BJ (cell line): ENCODE measurements at regions not wholly inside any gene's neighbourhood (a gene's known extent, or its start where the extent isn't known, plus 50 kb on each side); places are given as distances from the start of the nearest gene placed in this dataset.

ENCODE experiments used
- CTCF ChIA-PET: fragments of 350-600 bp; formaldehyde crosslinking; extraction: SDS; loops from one replicate; lab custom pipeline; 2021; ENCODE audit warnings: antibody characterized with exemption, inconsistent platforms; lab: Yijun Ruan, JAX
- POLR2A ChIA-PET: fragments of 300-600 bp; sonication (Branson Sonifier 250); formaldehyde crosslinking; extraction: SDS; loops from one replicate; lab custom pipeline; 2021; ENCODE audit warnings: antibody characterized with exemption; lab: Charles Lee
- DNase-seq: peaks from one replicate; pipeline ENCODE4 v3.0.0-alpha.2; 2011; ENCODE audit warnings: low read depth
- H3K27me3 ChIP-seq: 2 replicates; pipeline ENCODE4 v1.6.0; 2011; ENCODE audit warnings: low read length; ENCODE audit not compliant: control insufficient read depth, insufficient read depth
- H3K36me3 ChIP-seq: 2 replicates; pipeline ENCODE4 v1.5.1; 2011; ENCODE audit warnings: low read length; ENCODE audit not compliant: control insufficient read depth, insufficient read depth
- H3K4me3 ChIP-seq: 2 replicates; pipeline ENCODE4 v1.5.1; 2011; ENCODE audit warnings: low read depth, mild to moderate bottlenecking, control low read depth, low read length
- TF ChIP-seq, protein P1 (sequence below): IDR thresholded peaks from 2 replicates; pipeline ENCODE4 v1.5.1; 2011; ENCODE audit warnings: low read depth, mild to moderate bottlenecking, control low read depth, inconsistent platforms, low read length, moderate library complexity; ENCODE audit not compliant: insufficient read depth

- Histone ChIP-seq H3K4me3 (no peak overlapping the region), H3K36me3 (no peaks in the 10 kb centered on the region), H3K27me3 (no peaks in the 10 kb centered on the region)
- ChIA-PET POLR2A (no interaction called here), CTCF (interaction anchor here (0.6 kb wide), 1 partner anchor 331 kb away, joined by 3 read pairs; no protein-coding TSS in a partner anchor)
- TF ChIP-seq, protein P1, sequence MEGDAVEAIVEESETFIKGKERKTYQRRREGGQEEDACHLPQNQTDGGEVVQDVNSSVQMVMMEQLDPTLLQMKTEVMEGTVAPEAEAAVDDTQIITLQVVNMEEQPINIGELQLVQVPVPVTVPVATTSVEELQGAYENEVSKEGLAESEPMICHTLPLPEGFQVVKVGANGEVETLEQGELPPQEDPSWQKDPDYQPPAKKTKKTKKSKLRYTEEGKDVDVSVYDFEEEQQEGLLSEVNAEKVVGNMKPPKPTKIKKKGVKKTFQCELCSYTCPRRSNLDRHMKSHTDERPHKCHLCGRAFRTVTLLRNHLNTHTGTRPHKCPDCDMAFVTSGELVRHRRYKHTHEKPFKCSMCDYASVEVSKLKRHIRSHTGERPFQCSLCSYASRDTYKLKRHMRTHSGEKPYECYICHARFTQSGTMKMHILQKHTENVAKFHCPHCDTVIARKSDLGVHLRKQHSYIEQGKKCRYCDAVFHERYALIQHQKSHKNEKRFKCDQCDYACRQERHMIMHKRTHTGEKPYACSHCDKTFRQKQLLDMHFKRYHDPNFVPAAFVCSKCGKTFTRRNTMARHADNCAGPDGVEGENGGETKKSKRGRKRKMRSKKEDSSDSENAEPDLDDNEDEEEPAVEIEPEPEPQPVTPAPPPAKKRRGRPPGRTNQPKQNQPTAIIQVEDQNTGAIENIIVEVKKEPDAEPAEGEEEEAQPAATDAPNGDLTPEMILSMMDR = no peak
- DNase-seq = no peak
These were observed 114.6 kb upstream of the BMPER start for GRCh38 chr7:33790746-33791145.

DNA sequence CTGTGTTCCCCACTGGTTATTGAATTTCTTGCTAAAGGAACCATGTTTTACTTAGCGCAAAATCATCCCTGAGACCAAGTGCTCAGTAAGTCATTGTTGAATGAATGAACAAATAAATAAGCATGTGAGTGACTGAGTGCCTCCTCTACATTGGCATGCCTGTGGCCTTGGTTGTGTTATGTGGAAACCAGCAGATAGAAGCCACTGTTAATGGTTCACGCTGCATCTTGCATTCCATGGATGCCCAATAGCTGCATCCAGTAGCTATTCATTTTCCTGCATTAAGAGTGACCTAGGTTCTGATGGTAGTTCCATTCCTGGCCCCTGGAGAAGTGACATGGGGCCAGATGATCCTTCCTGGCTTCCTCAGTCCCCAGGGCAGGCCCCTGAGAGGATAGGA, 113.3 kb upstream of the BMPER start:
- TF ChIP-seq, protein P1 = no peak
- no peak for DNase-seq
- H3K4me3 ChIP-seq = no peak overlapping the region
- no peaks in the 10 kb centered on the region for H3K36me3 ChIP-seq
- ChIA-PET CTCF (no interaction called here), POLR2A (no interaction called here)
- no peaks in the 10 kb centered on the region for H3K27me3 ChIP-seq

- no peak for DNase-seq
- CTCF ChIA-PET = interaction anchor here (0.7 kb wide), 1 partner anchor 19 kb away, joined by 3 read pairs; no protein-coding TSS in a partner anchor
- TF ChIP-seq, protein P1 = no peak
- Histone ChIP-seq H3K4me3 (no peak overlapping the region), H3K36me3 (no peaks in the 10 kb centered on the region), H3K27me3 (no peaks in the 10 kb centered on the region)
- POLR2A ChIA-PET = no interaction called here
These were observed 112.7 kb upstream of the BMPER start for GRCh38 chr7:33792547-33793105.

DNA sequence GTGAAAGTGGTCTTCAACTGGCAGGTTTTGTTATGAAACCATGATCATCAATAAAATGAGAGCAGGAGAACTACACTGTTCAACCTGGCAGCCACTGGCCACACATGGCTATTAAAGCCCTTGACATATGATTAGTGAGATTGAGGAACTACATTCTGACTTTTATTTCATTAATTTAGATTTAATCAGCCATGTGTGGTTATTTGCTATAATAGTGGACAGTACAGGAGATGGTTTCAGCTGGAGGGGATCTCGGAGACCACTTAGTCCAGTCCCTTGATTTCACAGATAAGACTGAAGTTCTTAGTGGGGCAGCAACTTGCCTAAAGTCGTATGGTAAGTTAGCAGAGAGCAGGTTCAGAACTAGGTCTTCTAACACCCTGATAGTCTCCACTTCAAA, 111.7 kb upstream of the BMPER start:
- no peak for DNase-seq
- ChIA-PET CTCF (no interaction called here), POLR2A (no interaction called here)
- H3K27me3 ChIP-seq = no peaks in the 10 kb centered on the region
- H3K36me3 ChIP-seq = no peaks in the 10 kb centered on the region
- TF ChIP-seq, protein P1 = no peak
- no peak overlapping the region for H3K4me3 ChIP-seq

- POLR2A ChIA-PET = no interaction called here
- no peak for DNase-seq
- CTCF ChIA-PET = no interaction called here
- H3K4me3 ChIP-seq = no peak overlapping the region
- TF ChIP-seq, protein P1 = no peak
- H3K36me3 ChIP-seq = no peaks in the 10 kb centered on the region
- no peaks in the 10 kb centered on the region for H3K27me3 ChIP-seq
These were observed 110.9 kb upstream of the BMPER start for GRCh38 chr7:33794419-33794818.
